PFSK-1 (cell line): ENCODE measurements at regions not wholly inside any gene's neighbourhood (a gene's known extent, or its start where the extent isn't known, plus 50 kb on each side); places are given as distances from the start of the nearest gene placed in this dataset.

Experiments used
- FOXP2 ChIP-seq: optimal IDR thresholded peaks from 2 replicates; pipeline ENCODE3; 2011; ENCODE audit warnings: borderline replicate concordance, control low read depth, inconsistent platforms; ENCODE audit not compliant: insufficient read depth; ENCODE audit errors: extremely low read length, extremely low read depth
- POLR2AphosphoS5 ChIP-seq: IDR thresholded peaks from 2 replicates; pipeline ENCODE4 v1.6.1; 2012; ENCODE audit warnings: low read depth, mild to moderate bottlenecking, control low read depth, low read length, moderate library complexity
- REST ChIP-seq, 2 experiments: IDR thresholded peaks; 2 replicates each; pipeline versions ENCODE4 v1.6.1 to v1.8.0; 2011 to 2012; ENCODE audit warnings: low read depth in 2 of 2, low read length in 2 of 2, control low read depth in 1 of 2, inconsistent platforms in 1 of 2, mild to moderate bottlenecking in 1 of 2, moderate library complexity in 1 of 2; ENCODE audit not compliant: insufficient read depth in 1 of 2
- SIN3A ChIP-seq: IDR thresholded peaks from 2 replicates; pipeline ENCODE4 v1.6.1; 2012; ENCODE audit warnings: mild to moderate bottlenecking, low read length, moderate library complexity, borderline replicate concordance; ENCODE audit not compliant: insufficient read depth
- TAF1 ChIP-seq: IDR thresholded peaks from 2 replicates; pipeline ENCODE4 v1.6.1; 2012; ENCODE audit warnings: low read length, control low read depth, borderline replicate concordance; ENCODE audit not compliant: insufficient read depth

GRCh38 chr7:130923930-130924329, 189.9 kb upstream of the KLF14 start:
- no peak for TF ChIP-seq REST (IDR thresholded peaks at IDR 0.05; ENCODE audit: insufficient read depth in 1 of 2, low read depth in 2 of 2, low read length in 2 of 2)
- no peak for TF ChIP-seq FOXP2
- TF ChIP-seq TAF1, result no peak
- TF ChIP-seq POLR2AphosphoS5, result no peak
- no peak for TF ChIP-seq SIN3A

GRCh38 chr7:130925136-130925794, 191.3 kb upstream of the KLF14 start:
- TF ChIP-seq POLR2AphosphoS5 (no peak), REST (IDR thresholded peaks at IDR 0.05; ENCODE audit: insufficient read depth in 1 of 2, low read depth in 2 of 2, low read length in 2 of 2) (no peak), SIN3A (no peak), TAF1 (no peak), FOXP2 (no peak)

GRCh38 chr7:130926001-130926691, 192.1 kb upstream of the KLF14 start:
- TF ChIP-seq POLR2AphosphoS5, result no peak
- TF ChIP-seq REST (IDR thresholded peaks at IDR 0.05; ENCODE audit: insufficient read depth in 1 of 2, low read depth in 2 of 2, low read length in 2 of 2), result no peak
- TF ChIP-seq TAF1, result no peak
- TF ChIP-seq FOXP2, result no peak
- no peak for TF ChIP-seq SIN3A

- TF ChIP-seq TAF1 (no peak), FOXP2 (no peak), POLR2AphosphoS5 (no peak), REST (IDR thresholded peaks at IDR 0.05; ENCODE audit: insufficient read depth in 1 of 2, low read depth in 2 of 2, low read length in 2 of 2) (no peak), SIN3A (no peak)
These were observed 193.1 kb upstream of the KLF14 start for GRCh38 chr7:130927062-130927461.
